Right lobe of liver (tissue), 6 donors: ENCODE measurements at regions not wholly inside any gene's neighbourhood (a gene's known extent, or its start where the extent isn't known, plus 50 kb on each side); places are given as distances from the start of the nearest gene placed in this dataset.
"Not testable (repeated sequence)": the region's sequence is repeated elsewhere in the genome, so short reads cannot be mapped to it uniquely, and the experiment has no call there.

Experiments
- ATAC-seq, 4 donors: fragments of 200-7000 bp; cut with Tn5 transposase; one replicate each; pipeline ENCODE4 v1.9.1; 2020; ENCODE audit warnings: mild to moderate bottlenecking in 4 of 4, moderate library complexity in 4 of 4
- DNase-seq, 3 donors: peaks; one replicate each; pipeline ENCODE4 v3.0.0-alpha.2; 2020
- H3K27ac ChIP-seq, 3 donors: fragments of 200-600 bp; one replicate each; pipeline ENCODE4 v1.8.0; 2022
- H3K27me3 ChIP-seq, 2 donors: fragments of 200-600 bp; one replicate each; pipeline ENCODE4 v1.8.0; 2022
- H3K36me3 ChIP-seq, 4 donors: fragments of 200-600 bp; sonication (generic) in 1 of 4; one replicate each; pipeline versions ENCODE4 v1.5.1 to v1.8.0; 2017 to 2022; ENCODE audit warnings: control low read depth in 1 of 4
- H3K4me1 ChIP-seq, 4 donors: fragments of 200-600 bp; sonication (generic) in 1 of 4; one replicate each; pipeline versions ENCODE4 v1.5.1 to v1.8.0; 2017 to 2022; ENCODE audit warnings: control low read depth in 1 of 4
- H3K4me3 ChIP-seq, 3 donors: fragments of 200-600 bp; one replicate each; pipeline ENCODE4 v1.8.0; 2022
- H3K9me3 ChIP-seq, 4 donors: fragments of 200-600 bp; sonication (generic) in 1 of 4; one replicate each; pipeline versions ENCODE4 v1.5.1 to v1.8.0; 2017 to 2022; ENCODE audit warnings: control low read depth in 1 of 4
- POLR2A ChIP-seq: fragments of 450-650 bp; IDR thresholded peaks from one replicate; pipeline ENCODE4 v1.6.1; 2017; ENCODE audit warnings: antibody characterized with exemption, mild to moderate bottlenecking
- WGBS: methylation state at CpG from one replicate; pipeline ENCODE4 v1.1.6; 2018; ENCODE audit warnings: low coverage, low lambda C conversion rate; ENCODE audit not compliant: insufficient coverage; ENCODE audit errors: missing lambda C conversion rate; 5-methylcytosine and 5-hydroxymethylcytosine counted together
- intact Hi-C, 2 donors: fragments of 100-400 bp; cut with DNase I; formaldehyde crosslinking; loops; one replicate each; pipeline versions ENCODE4 v1.11.2 to v1.14.1; 2022
- TF ChIP-seq, protein P1 (sequence below), 4 donors: fragments of 200-600 bp in 3 of 4; fragments of 450-650 bp in 1 of 4; IDR thresholded peaks; one replicate each; pipeline versions ENCODE4 v1.5.1 to v1.8.0; 2016 to 2022; ENCODE audit warnings: antibody characterized with exemption in 4 of 4, mild to moderate bottlenecking in 2 of 4
- donor health status: DM: no; HTN: yes; CAD: no.
- donor health status: DM: no; HTN: no; CAD: no.
- donor health status: DM: no; HTN: no; CAD: no.
- donor health status: DM: no; HTN: yes; CAD: no.
- donor health status: DM: no; HTN: yes; CAD: no.

GRCh38 chr7:156009569-156009968 lies 197.3 kb upstream of the SHH start:
- H3K27me3 ChIP-seq: no peaks in the 10 kb centered on the region
- H3K36me3 ChIP-seq: no peaks in the 10 kb centered on the region
- H3K4me1 ChIP-seq: no peaks in the 10 kb centered on the region
- TF ChIP-seq, protein P1, sequence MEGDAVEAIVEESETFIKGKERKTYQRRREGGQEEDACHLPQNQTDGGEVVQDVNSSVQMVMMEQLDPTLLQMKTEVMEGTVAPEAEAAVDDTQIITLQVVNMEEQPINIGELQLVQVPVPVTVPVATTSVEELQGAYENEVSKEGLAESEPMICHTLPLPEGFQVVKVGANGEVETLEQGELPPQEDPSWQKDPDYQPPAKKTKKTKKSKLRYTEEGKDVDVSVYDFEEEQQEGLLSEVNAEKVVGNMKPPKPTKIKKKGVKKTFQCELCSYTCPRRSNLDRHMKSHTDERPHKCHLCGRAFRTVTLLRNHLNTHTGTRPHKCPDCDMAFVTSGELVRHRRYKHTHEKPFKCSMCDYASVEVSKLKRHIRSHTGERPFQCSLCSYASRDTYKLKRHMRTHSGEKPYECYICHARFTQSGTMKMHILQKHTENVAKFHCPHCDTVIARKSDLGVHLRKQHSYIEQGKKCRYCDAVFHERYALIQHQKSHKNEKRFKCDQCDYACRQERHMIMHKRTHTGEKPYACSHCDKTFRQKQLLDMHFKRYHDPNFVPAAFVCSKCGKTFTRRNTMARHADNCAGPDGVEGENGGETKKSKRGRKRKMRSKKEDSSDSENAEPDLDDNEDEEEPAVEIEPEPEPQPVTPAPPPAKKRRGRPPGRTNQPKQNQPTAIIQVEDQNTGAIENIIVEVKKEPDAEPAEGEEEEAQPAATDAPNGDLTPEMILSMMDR (IDR thresholded peaks at IDR 0.05): no peak
- no peak for TF ChIP-seq POLR2A
- H3K9me3 ChIP-seq: no peaks in the 10 kb centered on the region
- intact Hi-C loops: no loop called here
- DNase-seq: no peak
- no peak for ATAC-seq
- H3K27ac ChIP-seq: no peak overlapping the region
- WGBS: 67% methylated on average over 1 of the region's 1 CpG
- H3K4me3 ChIP-seq: no peak overlapping the region

DNA sequence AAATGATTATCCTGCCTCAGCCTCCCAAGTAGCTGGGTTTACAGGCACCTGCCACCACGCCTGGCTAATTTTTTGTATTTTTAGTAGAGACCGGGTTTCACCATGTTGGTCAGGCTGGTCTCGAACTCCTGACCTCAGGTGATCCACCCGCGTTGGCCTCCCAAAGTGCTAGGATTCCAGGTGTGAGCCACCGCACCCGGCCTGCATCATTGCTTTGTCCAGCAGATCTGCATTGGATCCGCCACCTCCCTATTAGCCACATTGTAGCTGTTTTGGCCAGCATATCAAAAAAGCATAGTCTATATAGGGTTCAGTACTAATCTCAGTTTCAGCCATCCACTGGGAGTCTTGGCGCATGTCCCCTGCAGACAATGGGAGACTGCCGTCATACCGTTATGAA lies 194.6 kb upstream of the SHH start:
- WGBS: 96% methylated on average over 5 of the region's 11 CpGs
- DNase-seq: peak in 1 of 3 donors; percentile 23

DNA sequence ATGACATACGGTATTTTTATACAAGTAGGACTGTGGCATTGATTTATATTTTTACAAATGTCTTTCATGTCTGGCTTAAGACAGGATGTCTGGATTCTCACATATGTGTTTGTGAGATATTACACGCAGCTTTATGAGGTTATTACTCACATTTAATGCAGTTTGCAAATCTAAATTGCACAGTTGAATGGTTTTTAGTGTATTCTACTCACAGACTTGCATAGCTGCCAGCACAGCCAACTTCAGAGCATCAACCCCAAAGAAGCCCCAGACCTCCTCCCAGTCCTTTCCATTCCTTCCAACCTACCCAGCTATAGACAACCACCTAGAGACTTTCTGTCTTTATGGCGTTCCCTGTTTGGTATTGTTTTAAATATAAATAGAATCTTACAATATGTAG lies 193.8 kb upstream of the SHH start:
- no peak for DNase-seq
- H3K4me1 ChIP-seq: no peaks in the 10 kb centered on the region
- no peak for ATAC-seq
- H3K9me3 ChIP-seq: no peaks in the 10 kb centered on the region
- H3K27ac ChIP-seq: no peak overlapping the region
- intact Hi-C loops: no loop called here
- H3K27me3 ChIP-seq: no peaks in the 10 kb centered on the region
- TF ChIP-seq POLR2A: no peak
- TF ChIP-seq, protein P1 (IDR thresholded peaks at IDR 0.05): no peak
- 81% methylated on average over 3 of the region's 3 CpGs for WGBS
- H3K4me3 ChIP-seq: no peak overlapping the region
- H3K36me3 ChIP-seq: no peaks in the 10 kb centered on the region

More for the DNA sequence above, 194.6 kb upstream of the SHH start:
- H3K9me3 ChIP-seq, H3K27ac ChIP-seq, H3K4me3 ChIP-seq, H3K4me1 ChIP-seq, ATAC-seq, H3K36me3 ChIP-seq, intact Hi-C loops, H3K27me3 ChIP-seq: not testable (repeated sequence)

DNA sequence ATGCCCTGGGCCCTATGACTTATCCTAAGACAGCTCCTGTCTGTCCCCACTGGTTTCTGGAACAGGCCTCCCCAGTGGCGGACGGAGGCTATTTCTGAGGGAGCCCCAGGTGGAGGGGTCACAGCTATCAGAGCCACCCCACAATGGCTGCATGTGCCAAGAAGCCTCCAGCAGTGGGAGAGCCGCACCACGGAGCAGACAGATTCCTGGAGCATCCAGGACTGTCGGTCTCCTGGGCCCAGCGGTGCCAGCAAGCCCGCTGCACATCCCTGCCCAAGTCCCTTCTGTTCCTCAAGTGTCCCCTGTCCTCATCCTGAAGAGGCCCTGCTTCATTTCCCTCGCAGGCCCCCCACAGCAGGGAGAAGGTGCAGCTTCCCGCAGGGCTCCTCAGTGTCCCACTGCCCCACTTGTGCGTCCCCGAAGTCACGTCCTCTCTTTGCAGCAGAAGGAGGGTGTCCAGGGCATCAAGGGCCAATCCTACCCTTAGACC lies 193.0 kb upstream of the SHH start:
- no peak overlapping the region for H3K4me3 ChIP-seq
- H3K36me3 ChIP-seq: no peaks in the 10 kb centered on the region
- TF ChIP-seq, protein P1 (IDR thresholded peaks at IDR 0.05): no peak
- TF ChIP-seq POLR2A: no peak
- H3K9me3 ChIP-seq: no peaks in the 10 kb centered on the region
- DNase-seq (peak in 1 of 3 donors; percentile 37), ATAC-seq (peak in 1 of 4 donors; percentile 9)
- no peak overlapping the region for H3K27ac ChIP-seq
- intact Hi-C loops: no loop called here
- WGBS: no CpG with 5 or more reads among the region's 12 CpGs
- H3K4me1 ChIP-seq: no peaks in the 10 kb centered on the region
- H3K27me3 ChIP-seq: no peaks in the 10 kb centered on the region

DNA sequence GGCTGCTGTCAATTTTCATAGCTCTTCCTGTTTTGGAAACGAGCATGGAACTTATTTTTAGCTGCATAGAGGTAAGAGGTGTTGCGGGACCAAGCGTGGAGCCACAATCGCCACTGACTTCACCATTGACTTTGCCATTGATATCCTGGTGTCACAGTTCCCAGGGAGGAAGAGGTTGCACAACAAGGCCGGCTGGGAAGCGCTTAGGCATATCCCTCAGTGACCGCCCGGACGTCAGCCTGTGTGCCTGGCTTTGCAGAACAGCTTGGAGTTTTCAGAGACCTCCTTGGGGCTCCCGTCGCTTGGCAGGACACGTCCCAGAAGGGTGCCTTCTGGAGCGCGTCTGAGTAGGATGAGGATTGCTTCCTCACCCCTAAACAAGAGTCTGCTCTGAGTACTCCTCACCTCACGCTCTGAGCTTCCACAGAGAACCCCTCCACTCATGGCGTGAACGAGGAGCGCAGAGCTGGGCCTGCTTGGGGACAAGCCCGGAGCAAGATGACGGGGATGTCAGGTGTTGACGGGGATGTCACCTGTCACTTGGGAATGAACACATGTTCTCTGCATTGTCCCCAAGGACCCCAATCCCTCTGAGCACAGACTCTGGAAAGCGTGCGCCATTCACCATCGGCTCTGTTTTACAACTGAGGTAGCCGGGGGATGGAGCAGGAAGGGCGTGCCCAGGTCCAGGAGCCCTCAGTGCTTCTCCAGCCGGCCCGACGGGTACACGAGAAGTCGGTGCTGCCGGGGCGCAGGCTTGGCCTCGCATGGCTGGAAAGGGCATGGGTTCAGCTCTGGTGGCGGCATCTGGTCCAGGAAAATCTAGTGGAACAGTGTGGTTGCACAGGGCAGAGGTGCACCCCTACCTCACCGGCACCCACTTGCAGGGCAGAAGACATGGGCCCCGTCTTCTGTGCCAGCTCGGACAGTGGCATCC lies 192.3 kb upstream of the SHH start:
- DNase-seq (no peak), ATAC-seq (peak in 1 of 4 donors; percentile 8)
- H3K27ac ChIP-seq: no peak overlapping the region
- no peaks in the 10 kb centered on the region for H3K9me3 ChIP-seq
- no peaks in the 10 kb centered on the region for H3K27me3 ChIP-seq
- H3K36me3 ChIP-seq: no peaks in the 10 kb centered on the region
- H3K4me1 ChIP-seq: no peaks in the 10 kb centered on the region
- intact Hi-C loops: no loop called here
- WGBS: 74% methylated on average over 5 of the region's 38 CpGs
- TF ChIP-seq, protein P1 (IDR thresholded peaks at IDR 0.05): no peak
- no peak for TF ChIP-seq POLR2A
- no peak overlapping the region for H3K4me3 ChIP-seq
